Loucy (cell line): ENCODE measurements at regions not wholly inside any gene's neighbourhood (a gene's known extent, or its start where the extent isn't known, plus 50 kb on each side); places are given as distances from the start of the nearest gene placed in this dataset.

ENCODE experiments used
- H2AFZ ChIP-seq: fragments of 200-600 bp; sonication (generic); 2 replicates; pipeline ENCODE4 v1.6.0; 2016; ENCODE audit warnings: antibody characterized with exemption, mild to moderate bottlenecking, low read length, moderate library complexity
- H3F3A ChIP-seq: fragments of 200-600 bp; 2 replicates; pipeline ENCODE4 v1.6.0; 2016; ENCODE audit warnings: antibody characterized with exemption, low read depth, mild to moderate bottlenecking
- H3K27me3 ChIP-seq: fragments of 200-600 bp; sonication (generic); 2 replicates; pipeline ENCODE4 v1.6.1; 2014; ENCODE audit warnings: low read length, mild to moderate bottlenecking; ENCODE audit not compliant: insufficient read depth, poor library complexity, severe bottlenecking
- H3K36me3 ChIP-seq: fragments of 200-600 bp; sonication (generic); 2 replicates; pipeline ENCODE4 v1.6.1; 2016; ENCODE audit warnings: low read length; ENCODE audit not compliant: insufficient read depth
- H3K4me1 ChIP-seq: fragments of 200-600 bp; sonication (generic); 2 replicates; pipeline ENCODE4 v1.5.1; 2014; ENCODE audit warnings: low read length, mild to moderate bottlenecking; ENCODE audit not compliant: insufficient read depth, poor library complexity, severe bottlenecking
- H3K4me2 ChIP-seq: fragments of 200-600 bp; sonication (generic); 2 replicates; pipeline ENCODE4 v1.6.0; 2014; ENCODE audit warnings: antibody characterized with exemption, low read length, low read depth, mild to moderate bottlenecking; ENCODE audit not compliant: poor library complexity, severe bottlenecking
- H3K4me3 ChIP-seq: fragments of 200-600 bp; sonication (generic); 2 replicates; pipeline ENCODE4 v1.5.1; 2014; ENCODE audit warnings: low read length, mild to moderate bottlenecking, mixed read lengths; ENCODE audit not compliant: poor library complexity, severe bottlenecking
- H3K79me2 ChIP-seq: fragments of 200-600 bp; sonication (generic); 2 replicates; pipeline ENCODE4 v1.6.1; 2014; ENCODE audit warnings: low read length; ENCODE audit not compliant: insufficient read depth
- H3K9ac ChIP-seq: fragments of 200-600 bp; sonication (generic); 2 replicates; pipeline ENCODE4 v1.6.0; 2014; ENCODE audit warnings: mild to moderate bottlenecking, low read depth, low read length, moderate library complexity; ENCODE audit not compliant: poor library complexity, severe bottlenecking
- H3K9me2 ChIP-seq: fragments of 200-600 bp; sonication (generic); replicated peaks from 2 replicates; pipeline ENCODE4 v1.6.1; 2016; ENCODE audit warnings: low read depth, low read length, mixed read lengths
- H3K9me3 ChIP-seq: fragments of 200-600 bp; sonication (generic); 2 replicates; pipeline ENCODE4 v1.6.1; 2014; ENCODE audit warnings: mild to moderate bottlenecking, antibody characterized with exemption, low read length, low read depth; ENCODE audit not compliant: insufficient read depth
- H4K20me1 ChIP-seq: fragments of 200-600 bp; sonication (generic); 2 replicates; pipeline ENCODE4 v1.6.0; 2014; ENCODE audit warnings: antibody characterized with exemption, low read length, mild to moderate bottlenecking; ENCODE audit not compliant: insufficient read depth, poor library complexity, severe bottlenecking
- CTCF ChIP-seq: fragments of 200-600 bp; sonication (generic); conservative IDR thresholded peaks from 2 replicates; pipeline ENCODE4 v1.5.1; 2014; ENCODE audit warnings: mild to moderate bottlenecking, antibody characterized with exemption, low read length
- EZH2phosphoT487 ChIP-seq: fragments of 200-600 bp; IDR thresholded peaks from 2 replicates; pipeline ENCODE4 v1.6.1; 2018; ENCODE audit warnings: antibody characterized with exemption, mild to moderate bottlenecking, moderate library complexity, borderline replicate concordance

- Histone ChIP-seq H3K9ac (peak overlapping the region; percentile 75), H3K9me2 (no peaks in the 10 kb centered on the region), H3K36me3 (no peaks in the 10 kb centered on the region), H3K4me1 (peaks cover 51% of the 10 kb centered on the region), H3K27me3 (no peaks in the 10 kb centered on the region), H2AFZ (no peak overlapping the region), H3K4me3 (no peak overlapping the region), H3K9me3 (no peaks in the 10 kb centered on the region), H3F3A (no peaks in the 10 kb centered on the region), H4K20me1 (no peaks in the 10 kb centered on the region), H3K4me2 (peak overlapping the region; percentile 48), H3K79me2 (no peaks in the 10 kb centered on the region)
- no peak for TF ChIP-seq EZH2phosphoT487
- TF ChIP-seq CTCF: no peak
Observed at GRCh38 chr15:62934236-62934971, 108.1 kb upstream of the TPM1 start.

GRCh38 chr15:62935300-62936081, 107.1 kb upstream of the TPM1 start:
- Histone ChIP-seq H3K27me3 (no peaks in the 10 kb centered on the region), H3K4me2 (peak overlapping the region; percentile 48), H3K9me3 (no peaks in the 10 kb centered on the region), H2AFZ (peak overlapping the region; percentile 22), H3F3A (no peaks in the 10 kb centered on the region), H3K36me3 (no peaks in the 10 kb centered on the region), H3K79me2 (no peaks in the 10 kb centered on the region), H3K4me3 (peak overlapping the region; percentile 35), H4K20me1 (no peaks in the 10 kb centered on the region), H3K9ac (peak overlapping the region; percentile 75), H3K4me1 (peaks cover 54% of the 10 kb centered on the region), H3K9me2 (no peaks in the 10 kb centered on the region)
- TF ChIP-seq CTCF (no peak), EZH2phosphoT487 (no peak)

- no peaks in the 10 kb centered on the region for H4K20me1 ChIP-seq
- TF ChIP-seq EZH2phosphoT487 (no peak), CTCF (no peak)
- no peaks in the 10 kb centered on the region for H3F3A ChIP-seq
- H2AFZ ChIP-seq: no peak overlapping the region
- H3K36me3 ChIP-seq: no peaks in the 10 kb centered on the region
- no peaks in the 10 kb centered on the region for H3K9me2 ChIP-seq
- H3K9me3 ChIP-seq: no peaks in the 10 kb centered on the region
- H3K4me3 ChIP-seq: no peak overlapping the region
- H3K4me1 ChIP-seq: peaks cover 40% of the 10 kb centered on the region
- H3K4me2 ChIP-seq: no peak overlapping the region
- H3K9ac ChIP-seq: no peak overlapping the region
- no peaks in the 10 kb centered on the region for H3K79me2 ChIP-seq
- no peaks in the 10 kb centered on the region for H3K27me3 ChIP-seq
Observed at GRCh38 chr15:62938825-62939224, 103.7 kb upstream of the TPM1 start.
